OCI-LY7 (cell line): ENCODE measurements at regions not wholly inside any gene's neighbourhood (a gene's known extent, or its start where the extent isn't known, plus 50 kb on each side); places are given as distances from the start of the nearest gene placed in this dataset.

Experiments
- BruUV-seq: library from RNA; stranded (reverse); fragments of 400-500 nt; replicated peaks from 2 replicates; lab custom pipeline; 2021; lab: Mats Ljungman, UMichigan
- CTCF ChIA-PET: fragments of 300-600 bp; sonication (Branson Sonifier 250); formaldehyde crosslinking; loops from one replicate; lab custom pipeline; 2022; ENCODE audit warnings: antibody characterized with exemption; ENCODE audit not compliant: unreplicated experiment; lab: Charles Lee
- POLR2A ChIA-PET: fragments of 300-600 bp; sonication (Branson Sonifier 250); formaldehyde crosslinking; loops from one replicate; lab custom pipeline; 2022; ENCODE audit warnings: antibody characterized with exemption; lab: Charles Lee
- DNase-seq: peaks from one replicate; pipeline ENCODE4 v3.0.0-alpha.2; 2015; ENCODE audit warnings: low spot score
- H2AFZ ChIP-seq: fragments of 200-600 bp; sonication (generic), shearing (Covaris generic); 2 replicates; pipeline ENCODE4 v1.6.1; 2014; ENCODE audit warnings: mild to moderate bottlenecking, antibody characterized with exemption, low read length, moderate library complexity
- H3K27ac ChIP-seq: fragments of 200-600 bp; sonication (generic); 2 replicates; pipeline ENCODE4 v1.5.1; 2014; ENCODE audit warnings: mixed run types, low read depth, mild to moderate bottlenecking, moderate library complexity, low read length, inconsistent platforms; ENCODE audit not compliant: poor library complexity, severe bottlenecking
- H3K36me3 ChIP-seq: fragments of 200-600 bp; sonication (generic); 2 replicates; pipeline ENCODE4 v1.6.1; 2014; ENCODE audit warnings: mild to moderate bottlenecking, antibody characterized with exemption, low read length, moderate library complexity, mixed read lengths; ENCODE audit not compliant: insufficient read depth
- H3K4me1 ChIP-seq: fragments of 200-600 bp; sonication (generic); 2 replicates; pipeline ENCODE4 v1.5.1; 2014; ENCODE audit warnings: mild to moderate bottlenecking, low read length; ENCODE audit not compliant: insufficient read depth, poor library complexity, severe bottlenecking
- H3K4me2 ChIP-seq: fragments of 200-600 bp; sonication (generic); 2 replicates; pipeline ENCODE4 v1.6.1; 2014; ENCODE audit warnings: mild to moderate bottlenecking, low read length
- H3K4me3 ChIP-seq: fragments of 200-600 bp; sonication (generic); 2 replicates; pipeline ENCODE4 v1.5.1; 2014; ENCODE audit warnings: mild to moderate bottlenecking, low read depth, low read length; ENCODE audit not compliant: poor library complexity, severe bottlenecking
- H3K79me2 ChIP-seq: fragments of 200-600 bp; sonication (generic); 2 replicates; pipeline ENCODE4 v1.6.1; 2016; ENCODE audit warnings: low read depth, mild to moderate bottlenecking, low read length, moderate library complexity, mixed read lengths; ENCODE audit not compliant: insufficient read depth
- H3K9me2 ChIP-seq: fragments of 200-600 bp; sonication (generic); 2 replicates; pipeline ENCODE4 v1.6.1; 2016; ENCODE audit warnings: mild to moderate bottlenecking, low read length, mixed read lengths; ENCODE audit not compliant: insufficient read depth
- H3K9me3 ChIP-seq: fragments of 200-600 bp; sonication (generic); 2 replicates; pipeline ENCODE4 v1.6.1; 2014; ENCODE audit warnings: mild to moderate bottlenecking, mixed run types, low read length, mixed read lengths
- H4K20me1 ChIP-seq: fragments of 200-600 bp; sonication (generic); 2 replicates; pipeline ENCODE4 v1.6.1; 2014; ENCODE audit warnings: mild to moderate bottlenecking, antibody characterized with exemption, low read length, moderate library complexity, mixed read lengths; ENCODE audit not compliant: insufficient read depth
- EZH2phosphoT487 ChIP-seq: fragments of 200-600 bp; sonication (generic); IDR thresholded peaks from 2 replicates; pipeline ENCODE4 v1.6.1; 2018; ENCODE audit warnings: low read depth, borderline replicate concordance, mild to moderate bottlenecking, mixed run types, antibody characterized with exemption, low read length, moderate library complexity, mixed read lengths
- intact Hi-C: fragments of 100-400 bp; cut with micrococcal nuclease; formaldehyde crosslinking; loops from one replicate; pipeline ENCODE4 v1.10.0; 2022; ENCODE audit not compliant: unreplicated experiment
- TF ChIP-seq, protein P1 (sequence below): fragments of 200-600 bp; sonication (generic); conservative IDR thresholded peaks from 2 replicates; pipeline ENCODE4 v1.5.1; 2014; ENCODE audit warnings: mild to moderate bottlenecking, antibody characterized with exemption, low read length, moderate library complexity, mixed read lengths

DNA sequence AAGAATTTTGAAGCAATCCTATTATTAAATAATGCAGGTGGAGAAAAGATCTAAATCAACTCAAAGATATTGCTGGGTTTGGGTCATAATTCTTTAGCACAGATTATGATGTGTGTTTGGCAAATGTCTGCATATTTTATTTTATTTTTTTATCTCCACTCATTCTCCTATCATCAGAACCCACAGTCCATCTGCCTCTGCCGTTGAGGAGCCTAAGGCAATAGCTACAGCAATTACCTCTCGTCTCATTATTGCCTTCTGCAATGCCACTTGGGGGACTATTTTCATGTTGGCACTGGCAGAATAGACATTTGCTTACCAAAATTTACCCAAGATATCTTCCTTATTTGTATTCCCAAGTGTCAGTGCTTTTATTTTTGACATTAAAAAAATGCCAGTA lies 815.9 kb upstream of the CNTNAP5 start:
- H3K36me3 ChIP-seq = no peaks in the 10 kb centered on the region
- no peaks in the 10 kb centered on the region for H3K9me3 ChIP-seq
- ChIA-PET POLR2A (no interaction called here), CTCF (no interaction called here)
- H3K9me2 ChIP-seq = no peaks in the 10 kb centered on the region
- H3K4me3 ChIP-seq = no peak overlapping the region
- no peak for TF ChIP-seq EZH2phosphoT487
- TF ChIP-seq, protein P1, sequence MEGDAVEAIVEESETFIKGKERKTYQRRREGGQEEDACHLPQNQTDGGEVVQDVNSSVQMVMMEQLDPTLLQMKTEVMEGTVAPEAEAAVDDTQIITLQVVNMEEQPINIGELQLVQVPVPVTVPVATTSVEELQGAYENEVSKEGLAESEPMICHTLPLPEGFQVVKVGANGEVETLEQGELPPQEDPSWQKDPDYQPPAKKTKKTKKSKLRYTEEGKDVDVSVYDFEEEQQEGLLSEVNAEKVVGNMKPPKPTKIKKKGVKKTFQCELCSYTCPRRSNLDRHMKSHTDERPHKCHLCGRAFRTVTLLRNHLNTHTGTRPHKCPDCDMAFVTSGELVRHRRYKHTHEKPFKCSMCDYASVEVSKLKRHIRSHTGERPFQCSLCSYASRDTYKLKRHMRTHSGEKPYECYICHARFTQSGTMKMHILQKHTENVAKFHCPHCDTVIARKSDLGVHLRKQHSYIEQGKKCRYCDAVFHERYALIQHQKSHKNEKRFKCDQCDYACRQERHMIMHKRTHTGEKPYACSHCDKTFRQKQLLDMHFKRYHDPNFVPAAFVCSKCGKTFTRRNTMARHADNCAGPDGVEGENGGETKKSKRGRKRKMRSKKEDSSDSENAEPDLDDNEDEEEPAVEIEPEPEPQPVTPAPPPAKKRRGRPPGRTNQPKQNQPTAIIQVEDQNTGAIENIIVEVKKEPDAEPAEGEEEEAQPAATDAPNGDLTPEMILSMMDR = no peak
- H4K20me1 ChIP-seq = no peaks in the 10 kb centered on the region
- no peaks in the 10 kb centered on the region for H3K79me2 ChIP-seq
- no peak overlapping the region for H3K27ac ChIP-seq
- H3K4me1 ChIP-seq = no peaks in the 10 kb centered on the region
- DNase-seq = no peak
- intact Hi-C loops = no loop called here
- no TSS peak for BruUV-seq
- no peak overlapping the region for H2AFZ ChIP-seq
- H3K4me2 ChIP-seq = no peak overlapping the region

DNA sequence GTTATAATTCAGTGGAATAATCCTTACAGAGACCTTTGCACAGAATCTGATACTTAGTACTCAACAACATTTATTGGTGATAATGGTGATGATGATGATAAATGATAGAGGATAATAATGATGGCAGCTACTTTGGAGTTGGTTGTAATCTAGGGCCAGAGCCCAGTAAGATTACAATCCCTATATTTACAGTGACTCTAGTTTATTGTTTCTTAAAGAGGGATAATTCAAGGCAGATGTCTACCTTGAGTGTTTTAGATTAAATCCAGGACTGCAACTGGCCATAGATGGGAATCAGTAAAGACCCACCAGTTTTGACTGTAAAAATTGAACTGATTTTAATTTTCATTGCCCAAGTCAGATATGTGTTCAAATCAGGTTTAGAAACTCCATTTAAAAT lies 813.9 kb upstream of the CNTNAP5 start:
- TF ChIP-seq EZH2phosphoT487 = no peak
- TF ChIP-seq, protein P1 = no peak
- Histone ChIP-seq H4K20me1 (no peaks in the 10 kb centered on the region), H3K9me2 (no peaks in the 10 kb centered on the region), H3K79me2 (no peaks in the 10 kb centered on the region), H3K9me3 (no peaks in the 10 kb centered on the region), H2AFZ (no peak overlapping the region), H3K27ac (no peak overlapping the region), H3K36me3 (no peaks in the 10 kb centered on the region), H3K4me1 (no peaks in the 10 kb centered on the region), H3K4me3 (no peak overlapping the region), H3K4me2 (no peak overlapping the region)
- BruUV-seq = no TSS peak
- no peak for DNase-seq
- intact Hi-C loops = no loop called here
- POLR2A ChIA-PET = no interaction called here
- CTCF ChIA-PET = no interaction called here

DNA sequence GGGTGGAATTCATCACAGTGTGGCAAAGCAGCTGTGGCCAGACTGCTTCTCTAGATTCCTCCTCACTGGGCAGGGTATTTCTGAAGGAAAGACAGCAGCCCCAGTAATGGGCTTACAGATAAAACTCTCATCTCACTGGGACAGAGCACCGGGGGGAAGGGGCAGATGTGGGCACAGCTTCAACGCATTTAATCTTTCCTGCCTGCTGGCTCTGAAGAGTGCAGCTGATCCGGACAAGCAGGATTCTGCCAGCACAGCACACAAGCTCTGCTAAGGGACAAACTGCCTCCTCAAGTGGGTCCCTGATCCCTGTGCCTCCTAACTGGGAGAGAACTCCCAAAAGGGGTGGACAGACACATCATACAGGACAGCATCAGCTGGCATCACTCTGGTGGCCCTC lies 779.9 kb upstream of the CNTNAP5 start:
- no peaks in the 10 kb centered on the region for H3K79me2 ChIP-seq
- no peak overlapping the region for H3K27ac ChIP-seq
- no peak overlapping the region for H2AFZ ChIP-seq
- H4K20me1 ChIP-seq = no peaks in the 10 kb centered on the region
- ChIA-PET CTCF (no interaction called here), POLR2A (no interaction called here)
- intact Hi-C loops = no loop called here
- H3K4me1 ChIP-seq = no peaks in the 10 kb centered on the region
- H3K36me3 ChIP-seq = no peaks in the 10 kb centered on the region
- H3K9me2 ChIP-seq = no peaks in the 10 kb centered on the region
- no TSS peak for BruUV-seq
- no peak overlapping the region for H3K4me2 ChIP-seq
- DNase-seq = no peak
- H3K9me3 ChIP-seq = no peaks in the 10 kb centered on the region
- no peak overlapping the region for H3K4me3 ChIP-seq
- TF ChIP-seq EZH2phosphoT487 = no peak
- TF ChIP-seq, protein P1 = no peak
